GM21447 (cell line): ENCODE measurements at regions not wholly inside any gene's neighbourhood (a gene's known extent, or its start where the extent isn't known, plus 50 kb on each side); places are given as distances from the start of the nearest gene placed in this dataset.

Experiments used
- ATAC-seq: cut with Tn5 transposase; IDR thresholded peaks from one replicate; pipeline ENCODE4 v1.9.1; 2021; ENCODE audit not compliant: unreplicated experiment

- no peak for ATAC-seq
Measured at GRCh38 chr7:41147606-41148485, 555.0 kb downstream of the INHBA start.

GRCh38 chr7:41146429-41146828 is 556.5 kb downstream of the INHBA start:
- ATAC-seq, result no peak

GRCh38 chr7:41145656-41146055 is 557.2 kb downstream of the INHBA start:
- ATAC-seq, result no peak

GRCh38 chr7:41142904-41143473 is 559.9 kb downstream of the INHBA start:
- no peak for ATAC-seq

GRCh38 chr7:41139789-41140188 is 563.1 kb downstream of the INHBA start:
- ATAC-seq, result no peak

GRCh38 chr7:41136551-41136950 is 566.3 kb downstream of the INHBA start:
- ATAC-seq, result no peak

GRCh38 chr7:41135511-41135910 is 567.4 kb downstream of the INHBA start:
- ATAC-seq, result no peak

- peak; percentile 95 for ATAC-seq
Measured at GRCh38 chr7:41134300-41135255, 568.3 kb downstream of the INHBA start.

- peak; percentile 30 for ATAC-seq
Measured at GRCh38 chr7:41133690-41134299, 569.1 kb downstream of the INHBA start.

- no peak for ATAC-seq
Measured at GRCh38 chr7:41131956-41132355, 570.9 kb downstream of the INHBA start.

- no peak for ATAC-seq
Measured at GRCh38 chr7:41130561-41131236, 572.2 kb downstream of the INHBA start.

GRCh38 chr7:41130086-41130485 is 572.8 kb downstream of the INHBA start:
- ATAC-seq, result no peak

- no peak for ATAC-seq
Measured at GRCh38 chr7:41125343-41125742, 577.5 kb downstream of the INHBA start.

- no peak for ATAC-seq
Measured at GRCh38 chr7:41122256-41122987, 580.5 kb downstream of the INHBA start.

- no peak for ATAC-seq
Measured at GRCh38 chr7:41121228-41121627, 581.7 kb downstream of the INHBA start.

- no peak for ATAC-seq
Measured at GRCh38 chr7:41118486-41118885, 584.4 kb downstream of the INHBA start.

- no peak for ATAC-seq
Measured at GRCh38 chr7:41117431-41117830, 585.5 kb downstream of the INHBA start.

- ATAC-seq, result no peak
Measured at GRCh38 chr7:41116817-41117216, 586.1 kb downstream of the INHBA start.

GRCh38 chr7:41116337-41116736 is 586.6 kb downstream of the INHBA start:
- no peak for ATAC-seq

GRCh38 chr7:41114691-41115090 is 588.2 kb downstream of the INHBA start:
- no peak for ATAC-seq
